ENCODE measurements at regions not wholly inside any gene's neighbourhood (a gene's known extent, or its start where the extent isn't known, plus 50 kb on each side); places are given as distances from the start of the nearest gene placed in this dataset.

- Mint-ChIP-seq H3K9me3 (ENCODE audit: unreplicated experiment) (no peaks in the 10 kb centered on the region), H3K36me3 (ENCODE audit: insufficient read depth, unreplicated experiment) (no peaks in the 10 kb centered on the region), H3K27me3 (ENCODE audit: insufficient read depth, unreplicated experiment) (peaks cover 56% of the 10 kb centered on the region), H3K4me3 (ENCODE audit: unreplicated experiment) (no peak overlapping the region), H3K27ac (ENCODE audit: low read depth, unreplicated experiment) (no peak overlapping the region), H3K4me1 (ENCODE audit: insufficient read depth, unreplicated experiment) (no peaks in the 10 kb centered on the region)
- intact Hi-C loops (cut with micrococcal nuclease), result no loop called here
- CTCF ChIA-PET, result no interaction called here
- no peak for TF ChIP-seq CTCF (IDR thresholded peaks at IDR 0.05; ENCODE audit: unreplicated experiment)
- BruUV-seq (replicated peaks), result no TSS peak
- POLR2A ChIA-PET, result no interaction called here
- no peak for DNase-seq (ENCODE audit: unreplicated experiment)
Measured at GRCh38 chr15:69885173-69885955, 212.4 kb downstream of the TLE3 start.

- no peaks in the 10 kb centered on the region for H3K4me1 Mint-ChIP-seq (ENCODE audit: insufficient read depth, unreplicated experiment)
- BruUV-seq (replicated peaks), result no TSS peak
- CTCF ChIA-PET, result interaction anchor here (0.6 kb wide), 1 partner anchor 74 kb away, joined by 3 read pairs; no protein-coding TSS in a partner anchor
- POLR2A ChIA-PET, result no interaction called here
- H3K27ac Mint-ChIP-seq (ENCODE audit: low read depth, unreplicated experiment), result no peak overlapping the region
- peaks cover 72% of the 10 kb centered on the region for H3K27me3 Mint-ChIP-seq (ENCODE audit: insufficient read depth, unreplicated experiment)
- no peak overlapping the region for H3K4me3 Mint-ChIP-seq (ENCODE audit: unreplicated experiment)
- no peak for DNase-seq (ENCODE audit: unreplicated experiment)
- intact Hi-C loops (cut with micrococcal nuclease), result no loop called here
- H3K9me3 Mint-ChIP-seq (ENCODE audit: unreplicated experiment), result no peaks in the 10 kb centered on the region
- no peaks in the 10 kb centered on the region for H3K36me3 Mint-ChIP-seq (ENCODE audit: insufficient read depth, unreplicated experiment)
- no peak for TF ChIP-seq CTCF (IDR thresholded peaks at IDR 0.05; ENCODE audit: unreplicated experiment)
Measured at GRCh38 chr15:69887009-69887408, 210.7 kb downstream of the TLE3 start.

GRCh38 chr15:69887553-69887952 is 210.2 kb downstream of the TLE3 start:
- H3K4me1 Mint-ChIP-seq (ENCODE audit: insufficient read depth, unreplicated experiment), result no peaks in the 10 kb centered on the region
- TF ChIP-seq CTCF (IDR thresholded peaks at IDR 0.05; ENCODE audit: unreplicated experiment), result no peak
- intact Hi-C loops (cut with micrococcal nuclease), result no loop called here
- H3K9me3 Mint-ChIP-seq (ENCODE audit: unreplicated experiment), result no peaks in the 10 kb centered on the region
- DNase-seq (ENCODE audit: unreplicated experiment), result no peak
- ChIA-PET POLR2A (interaction anchor here (0.7 kb wide), 1 partner anchor 24 kb away, joined by 3 read pairs; no protein-coding TSS in a partner anchor), CTCF (no interaction called here)
- no peak overlapping the region for H3K27ac Mint-ChIP-seq (ENCODE audit: low read depth, unreplicated experiment)
- no peaks in the 10 kb centered on the region for H3K36me3 Mint-ChIP-seq (ENCODE audit: insufficient read depth, unreplicated experiment)
- BruUV-seq (replicated peaks), result no TSS peak
- no peak overlapping the region for H3K4me3 Mint-ChIP-seq (ENCODE audit: unreplicated experiment)
- peaks cover 78% of the 10 kb centered on the region for H3K27me3 Mint-ChIP-seq (ENCODE audit: insufficient read depth, unreplicated experiment)

- ChIA-PET POLR2A (no interaction called here), CTCF (no interaction called here)
- H3K4me3 Mint-ChIP-seq (ENCODE audit: unreplicated experiment), result no peak overlapping the region
- BruUV-seq (replicated peaks), result no TSS peak
- intact Hi-C loops (cut with micrococcal nuclease), result no loop called here
- no peaks in the 10 kb centered on the region for H3K9me3 Mint-ChIP-seq (ENCODE audit: unreplicated experiment)
- no peak overlapping the region for H3K27ac Mint-ChIP-seq (ENCODE audit: low read depth, unreplicated experiment)
- peaks cover 86% of the 10 kb centered on the region for H3K27me3 Mint-ChIP-seq (ENCODE audit: insufficient read depth, unreplicated experiment)
- DNase-seq (ENCODE audit: unreplicated experiment), result no peak
- no peak for TF ChIP-seq CTCF (IDR thresholded peaks at IDR 0.05; ENCODE audit: unreplicated experiment)
- H3K4me1 Mint-ChIP-seq (ENCODE audit: insufficient read depth, unreplicated experiment), result no peaks in the 10 kb centered on the region
- H3K36me3 Mint-ChIP-seq (ENCODE audit: insufficient read depth, unreplicated experiment), result no peaks in the 10 kb centered on the region
Measured at GRCh38 chr15:69888406-69888805, 209.3 kb downstream of the TLE3 start.
